ENCODE measurements at regions not wholly inside any gene's neighbourhood (a gene's known extent, or its start where the extent isn't known, plus 50 kb on each side); places are given as distances from the start of the nearest gene placed in this dataset.

GRCh38 chr9:88732128-88732527 is 197.2 kb downstream of the NXNL2 start:
- no peak for TF ChIP-seq TAF1 (IDR thresholded peaks at IDR 0.05; ENCODE audit: low read depth)
- TF ChIP-seq TCF12 (IDR thresholded peaks at IDR 0.05; ENCODE audit: low read depth), result no peak
- TF ChIP-seq CEBPB (IDR thresholded peaks at IDR 0.05), result no peak
- no peak for TF ChIP-seq USF1 (IDR thresholded peaks at IDR 0.05)
- TF ChIP-seq NFIC (IDR thresholded peaks at IDR 0.05), result no peak
- TF ChIP-seq EP300 (IDR thresholded peaks at IDR 0.05; ENCODE audit: borderline replicate concordance), result no peak
- TF ChIP-seq YY1 (IDR thresholded peaks at IDR 0.05; ENCODE audit: low read depth), result no peak
- TF ChIP-seq EGR1 (IDR thresholded peaks at IDR 0.05), result no peak
- TF ChIP-seq REST (IDR thresholded peaks at IDR 0.05; ENCODE audit: low read depth), result no peak
- TF ChIP-seq FOXM1 (IDR thresholded peaks at IDR 0.05; ENCODE audit: borderline replicate concordance, low read depth), result no peak
- no peak for TF ChIP-seq MAX (IDR thresholded peaks at IDR 0.05)
- no peak for TF ChIP-seq ZBTB7A (IDR thresholded peaks at IDR 0.05; ENCODE audit: low read depth)
- TF ChIP-seq CREB1 (IDR thresholded peaks at IDR 0.05; ENCODE audit: low read depth), result no peak
- TF ChIP-seq RAD21 (IDR thresholded peaks at IDR 0.05; ENCODE audit: low read depth), result no peak
- TF ChIP-seq TEAD4 (IDR thresholded peaks at IDR 0.05), result no peak

- TF ChIP-seq REST (IDR thresholded peaks at IDR 0.05; ENCODE audit: low read depth) (no peak), EGR1 (IDR thresholded peaks at IDR 0.05) (no peak), RAD21 (IDR thresholded peaks at IDR 0.05; ENCODE audit: low read depth) (no peak), USF1 (IDR thresholded peaks at IDR 0.05) (no peak), TCF12 (IDR thresholded peaks at IDR 0.05; ENCODE audit: low read depth) (no peak), YY1 (IDR thresholded peaks at IDR 0.05; ENCODE audit: low read depth) (no peak), MAX (IDR thresholded peaks at IDR 0.05) (no peak), TEAD4 (IDR thresholded peaks at IDR 0.05) (no peak), EP300 (IDR thresholded peaks at IDR 0.05; ENCODE audit: borderline replicate concordance) (no peak), CREB1 (IDR thresholded peaks at IDR 0.05; ENCODE audit: low read depth) (no peak), CEBPB (IDR thresholded peaks at IDR 0.05) (no peak), TAF1 (IDR thresholded peaks at IDR 0.05; ENCODE audit: low read depth) (no peak), FOXM1 (IDR thresholded peaks at IDR 0.05; ENCODE audit: borderline replicate concordance, low read depth) (no peak), ZBTB7A (IDR thresholded peaks at IDR 0.05; ENCODE audit: low read depth) (no peak)
These were observed 198.9 kb downstream of the NXNL2 start for GRCh38 chr9:88733651-88734421.

GRCh38 chr9:88734527-88734926 is 199.5 kb downstream of the NXNL2 start:
- no peak for TF ChIP-seq CREB1 (IDR thresholded peaks at IDR 0.05; ENCODE audit: low read depth)
- TF ChIP-seq FOXM1 (IDR thresholded peaks at IDR 0.05; ENCODE audit: borderline replicate concordance, low read depth), result no peak
- TF ChIP-seq EP300 (IDR thresholded peaks at IDR 0.05; ENCODE audit: borderline replicate concordance), result no peak
- no peak for TF ChIP-seq TCF12 (IDR thresholded peaks at IDR 0.05; ENCODE audit: low read depth)
- TF ChIP-seq RAD21 (IDR thresholded peaks at IDR 0.05; ENCODE audit: low read depth), result no peak
- TF ChIP-seq TAF1 (IDR thresholded peaks at IDR 0.05; ENCODE audit: low read depth), result no peak
- TF ChIP-seq USF1 (IDR thresholded peaks at IDR 0.05), result no peak
- TF ChIP-seq MAX (IDR thresholded peaks at IDR 0.05), result no peak
- no peak for TF ChIP-seq YY1 (IDR thresholded peaks at IDR 0.05; ENCODE audit: low read depth)
- TF ChIP-seq REST (IDR thresholded peaks at IDR 0.05; ENCODE audit: low read depth), result no peak
- no peak for TF ChIP-seq NFIC (IDR thresholded peaks at IDR 0.05)
- no peak for TF ChIP-seq CEBPB (IDR thresholded peaks at IDR 0.05)
- TF ChIP-seq TEAD4 (IDR thresholded peaks at IDR 0.05), result no peak
- TF ChIP-seq ZBTB7A (IDR thresholded peaks at IDR 0.05; ENCODE audit: low read depth), result no peak
- no peak for TF ChIP-seq EGR1 (IDR thresholded peaks at IDR 0.05)
